HG03565 (cell line): ENCODE measurements at regions not wholly inside any gene's neighbourhood (a gene's known extent, or its start where the extent isn't known, plus 50 kb on each side); places are given as distances from the start of the nearest gene placed in this dataset.
"Not testable (repeated sequence)": the region's sequence is repeated elsewhere in the genome, so short reads cannot be mapped to it uniquely, and the experiment has no call there.

Source experiments
- ATAC-seq: cut with Tn5 transposase; IDR thresholded peaks from one replicate; pipeline ENCODE4 v1.9.1; 2021; ENCODE audit warnings: mild to moderate bottlenecking, moderate library complexity; ENCODE audit not compliant: unreplicated experiment

DNA sequence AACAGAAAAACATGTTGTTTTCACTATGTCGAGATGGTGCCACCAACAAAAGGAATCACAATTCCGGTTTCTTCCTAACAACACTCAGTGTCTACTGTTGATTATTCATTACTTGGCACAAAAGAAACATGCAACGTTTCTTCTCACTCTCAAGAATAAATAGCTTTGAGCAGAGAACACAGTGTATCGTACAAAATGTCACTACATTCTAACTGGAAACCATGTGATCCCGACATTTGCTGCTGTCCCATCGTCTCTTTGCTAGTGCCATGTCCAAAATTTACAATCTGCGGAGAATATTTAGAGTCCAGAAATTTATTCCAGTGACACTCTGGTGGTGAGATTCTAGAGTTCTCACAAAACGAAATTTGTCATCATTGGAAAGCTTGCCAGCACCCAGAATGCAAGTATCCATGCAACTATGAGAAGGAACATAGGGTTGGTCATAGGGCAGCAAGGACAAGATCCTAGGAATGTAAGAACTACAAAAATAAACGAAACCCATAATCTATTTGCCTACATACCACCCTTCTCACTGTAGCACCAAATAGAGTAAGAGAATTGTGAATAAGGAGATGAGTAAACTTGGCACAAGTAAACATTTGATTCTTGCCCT is 505.1 kb downstream of the LTN1 start:
- no peak for ATAC-seq

DNA sequence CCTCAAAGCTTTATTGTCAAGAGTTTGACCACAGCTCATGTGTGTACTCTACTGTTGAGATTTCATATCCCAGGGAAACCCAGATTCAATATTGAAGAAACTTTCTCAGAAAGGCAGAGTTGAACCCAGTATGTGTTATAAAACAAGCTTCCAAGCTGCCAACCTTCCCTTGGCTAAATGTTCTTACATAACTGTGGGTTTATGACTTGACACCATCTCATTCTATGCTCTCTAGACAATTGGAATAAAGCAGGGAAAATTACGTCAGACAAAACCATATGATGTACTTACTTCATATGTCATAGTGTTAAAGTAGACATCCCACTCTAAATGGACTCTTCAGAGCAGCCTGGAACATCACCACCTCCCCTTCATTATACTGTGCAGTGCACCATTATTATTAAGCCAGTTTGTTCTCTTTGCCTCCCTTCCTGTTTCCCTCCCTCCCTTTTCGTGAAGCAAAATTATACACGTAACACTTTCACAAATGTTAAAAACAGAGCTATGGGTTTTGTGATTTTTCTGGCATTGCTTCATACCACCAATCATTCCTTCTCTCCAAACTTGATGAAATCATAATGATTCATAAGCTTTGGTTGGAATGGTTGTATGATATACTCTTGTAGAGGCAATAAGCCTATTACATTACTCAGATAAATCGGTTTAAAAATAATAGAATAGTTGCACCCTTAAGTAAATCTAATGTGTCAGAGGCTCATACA is 507.2 kb downstream of the LTN1 start:
- ATAC-seq = no peak

DNA sequence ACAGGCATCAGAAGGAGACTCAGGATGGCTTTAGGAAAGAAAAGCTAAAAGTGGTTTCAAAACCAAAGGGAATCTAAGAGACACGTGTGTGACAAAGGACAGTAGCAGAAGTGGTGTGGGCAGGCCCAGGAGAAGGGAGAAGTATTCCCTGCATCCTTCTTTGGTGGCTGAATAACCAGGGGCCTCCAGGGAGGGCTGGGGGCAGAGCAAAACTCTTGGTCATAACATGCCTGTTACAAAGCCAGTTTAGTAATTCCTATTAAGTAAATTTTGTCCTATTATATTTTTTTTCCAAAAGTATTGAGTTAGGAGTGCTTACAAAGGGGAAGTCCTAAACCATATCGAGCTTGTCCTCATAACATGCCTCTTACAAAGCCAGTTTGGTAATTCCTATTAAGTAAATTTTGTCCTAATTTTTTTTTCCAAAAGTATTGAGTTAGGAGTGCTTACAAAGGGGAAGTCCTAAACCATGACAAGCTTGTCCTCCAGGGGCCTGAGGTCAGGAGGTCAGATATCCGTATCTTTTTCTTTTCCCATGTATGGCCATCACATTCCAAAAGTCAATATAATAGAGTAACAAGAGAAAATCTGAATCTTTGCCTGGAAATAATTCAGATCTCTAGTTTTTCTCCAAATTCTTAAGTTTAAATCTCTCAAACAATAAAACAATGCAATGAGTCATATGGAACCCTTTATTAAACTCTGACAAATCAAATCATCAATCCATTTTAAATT is 509.2 kb downstream of the LTN1 start:
- no peak for ATAC-seq

DNA sequence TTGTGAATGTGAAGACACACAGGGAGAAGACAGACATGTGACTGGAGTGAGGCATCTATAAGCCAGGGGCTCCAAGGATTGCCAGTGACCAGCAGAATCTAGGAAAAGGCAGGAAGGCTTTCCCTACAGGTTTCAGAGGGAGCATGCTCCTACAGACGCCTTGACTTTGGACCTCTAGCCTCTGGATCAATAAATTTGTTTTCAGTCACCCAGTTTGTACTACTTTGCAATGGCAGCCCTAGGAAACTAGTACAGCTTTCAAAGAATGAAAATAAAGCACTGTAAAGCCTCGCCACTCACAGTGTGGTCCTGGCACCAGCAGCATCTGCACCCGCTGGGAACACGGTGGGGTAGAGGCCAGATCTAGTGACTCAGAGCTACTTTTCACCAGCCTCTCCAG is 510.0 kb downstream of the LTN1 start:
- ATAC-seq = no peak

GRCh38 chr21:28480470-28480869 is 512.2 kb downstream of the LTN1 start:
- peak; percentile 54 for ATAC-seq

DNA sequence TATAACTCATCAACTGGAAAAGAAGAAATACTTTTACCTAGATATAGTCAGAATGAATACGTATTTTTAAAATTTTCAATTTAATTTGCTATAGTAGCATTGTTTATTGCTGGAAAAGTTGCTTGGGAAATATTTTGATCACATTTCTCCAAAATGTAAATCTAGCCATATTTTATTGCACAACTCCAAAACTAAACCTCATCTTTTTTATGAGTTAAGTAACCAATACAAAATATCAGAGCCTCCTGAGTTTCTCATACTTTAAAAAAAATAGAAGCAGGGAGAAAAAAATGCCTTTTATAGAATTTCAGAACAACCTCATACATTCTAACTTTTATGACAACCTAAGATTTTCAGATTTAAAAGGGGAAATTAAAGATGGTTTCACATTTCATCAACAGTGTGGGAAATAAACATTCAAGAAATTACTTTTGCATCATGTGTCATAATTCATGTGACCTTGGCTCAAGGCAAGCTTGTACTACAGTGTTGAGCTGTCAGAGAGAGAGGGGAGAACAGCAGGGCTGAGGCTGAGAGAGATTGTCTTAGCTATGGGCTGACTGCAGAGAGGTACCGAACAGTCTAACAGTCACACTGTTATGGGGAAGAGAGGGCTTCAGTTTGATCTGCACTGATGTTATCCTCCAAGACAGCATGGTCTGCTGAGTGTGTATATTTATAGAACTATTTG is 519.0 kb downstream of the LTN1 start:
- peak; percentile 86 for ATAC-seq

GRCh38 chr21:28472543-28472942 is 520.1 kb downstream of the LTN1 start:
- ATAC-seq = not testable (repeated sequence)

GRCh38 chr21:28464988-28465387 is 527.7 kb downstream of the LTN1 start:
- no peak for ATAC-seq

DNA sequence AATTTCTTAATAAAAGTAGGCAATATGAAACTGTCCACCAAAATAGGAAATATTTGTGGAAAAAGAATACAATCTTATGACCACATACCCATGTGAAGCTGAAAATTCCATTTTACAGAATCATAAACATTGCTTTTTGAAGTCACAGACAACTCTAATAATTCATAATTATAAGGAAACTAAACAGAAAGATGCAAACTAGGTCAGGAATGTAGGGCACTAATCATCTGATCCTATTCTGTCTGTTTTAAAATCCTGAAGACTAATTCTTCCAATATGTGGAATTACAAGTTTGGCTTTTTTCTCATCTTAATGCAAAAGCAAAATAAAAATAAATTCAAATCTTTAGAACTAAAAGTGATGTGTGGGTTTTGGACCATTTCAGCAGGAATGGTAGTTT is 528.6 kb downstream of the LTN1 start:
- ATAC-seq = no peak

GRCh38 chr21:28459193-28459592 is 533.5 kb downstream of the LTN1 start:
- no peak for ATAC-seq

GRCh38 chr21:28458446-28458845 is 534.2 kb downstream of the LTN1 start:
- ATAC-seq = no peak

DNA sequence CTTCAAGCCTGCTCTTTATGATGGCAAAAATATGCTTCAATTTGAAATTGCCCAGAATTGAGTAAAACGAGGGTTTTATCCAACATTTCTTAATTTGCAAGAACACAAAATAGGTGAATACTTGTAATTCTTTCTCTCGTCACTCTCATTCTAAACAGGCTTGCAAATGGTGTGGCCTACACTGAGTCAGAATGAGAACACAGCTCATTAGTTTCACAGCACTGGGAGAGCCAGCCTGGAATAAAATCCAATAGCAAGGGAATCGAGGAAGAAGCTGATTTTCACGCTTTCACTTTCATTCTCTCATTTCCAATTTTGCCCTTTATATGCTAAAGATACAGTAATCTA is 537.5 kb downstream of the LTN1 start:
- no peak for ATAC-seq

- ATAC-seq = no peak
Observed at GRCh38 chr21:28454564-28455252, 538.0 kb downstream of the LTN1 start.

DNA sequence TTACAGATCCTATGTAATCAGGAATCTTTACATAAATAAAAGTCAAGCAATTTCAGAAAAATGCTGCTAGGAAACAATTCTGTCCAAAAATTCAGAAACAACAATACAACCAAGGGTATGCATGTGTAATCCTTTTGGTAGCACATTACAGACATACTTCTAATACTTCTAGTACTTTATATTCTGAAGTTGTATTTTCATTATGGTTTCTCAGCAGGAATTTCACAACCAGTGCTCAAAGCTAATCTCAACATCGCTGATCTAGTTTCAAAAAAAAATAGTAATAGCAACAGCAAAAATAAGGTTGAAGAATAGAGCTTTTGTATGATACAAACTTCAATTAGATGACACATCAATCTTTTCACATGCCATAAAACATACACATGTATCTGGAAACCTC is 545.2 kb downstream of the LTN1 start:
- no peak for ATAC-seq

- ATAC-seq = no peak
Observed at GRCh38 chr21:28445141-28445830, 547.4 kb downstream of the LTN1 start.

GRCh38 chr21:28444557-28444956 is 548.1 kb downstream of the LTN1 start:
- ATAC-seq = no peak

- ATAC-seq = no peak
Observed at GRCh38 chr21:28444111-28444510, 548.6 kb downstream of the LTN1 start.

- ATAC-seq = peak; percentile 48
Observed at GRCh38 chr21:28442624-28443023, 550.1 kb downstream of the LTN1 start.

DNA sequence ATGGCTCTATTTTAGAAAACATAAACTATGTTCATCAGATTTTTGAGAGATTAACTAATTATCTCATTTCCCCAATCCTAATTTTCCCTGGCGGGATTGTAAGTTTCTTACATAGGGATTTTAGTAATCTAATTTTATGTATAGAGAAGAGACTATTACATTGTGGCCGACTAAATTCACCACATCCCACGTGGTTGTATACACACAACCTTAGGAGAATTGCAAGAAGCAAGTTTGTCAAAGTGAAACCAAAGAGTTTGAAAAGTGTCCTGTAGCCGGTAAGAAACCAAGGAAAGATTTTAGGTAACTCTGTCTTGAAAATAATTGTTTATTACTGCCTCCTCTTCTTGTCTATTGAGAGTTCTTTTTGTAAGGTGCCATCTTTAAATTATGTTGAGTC is 550.6 kb downstream of the LTN1 start:
- no peak for ATAC-seq

DNA sequence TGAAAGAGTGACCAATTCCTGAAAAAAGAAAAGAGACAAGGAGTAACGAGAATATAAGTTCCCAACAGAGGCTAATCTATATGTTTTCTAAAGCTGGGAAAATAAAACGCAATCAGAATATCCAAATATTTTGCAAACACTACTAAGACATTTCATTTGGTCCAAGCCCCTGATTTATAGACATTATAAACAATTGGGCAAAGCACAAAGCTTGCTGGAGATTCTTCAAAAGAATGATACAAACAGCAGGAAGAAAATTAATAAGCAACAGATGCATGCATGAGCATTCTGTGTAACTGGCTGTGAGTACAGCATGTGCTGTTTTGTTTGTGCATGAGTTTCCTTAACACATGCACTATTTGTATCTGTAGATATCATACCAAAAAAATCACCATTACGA is 552.9 kb downstream of the LTN1 start:
- ATAC-seq = no peak
